ENCODE measurements at regions not wholly inside any gene's neighbourhood (a gene's known extent, or its start where the extent isn't known, plus 50 kb on each side); places are given as distances from the start of the nearest gene placed in this dataset.

GRCh38 chr3:106797461-106797860, 579.8 kb upstream of the CCDC54 start:
- no peaks in the 10 kb centered on the region; the same call in 1 of the 2 replicates for H3K79me2 ChIP-seq (ENCODE audit: insufficient read depth)
- WGBS (ENCODE audit: low lambda C conversion rate), result 89% methylated on average over 2 of the region's 2 CpGs
- H3K9me3 ChIP-seq, result 0 out of 2 replicates have a peak, but pooled peaks cover 5% of the 10 kb centered on the region
- no peak overlapping the region for H3K27ac ChIP-seq (ENCODE audit: low read depth in 2 of 2, low read length in 1 of 2)
- no peak overlapping the region for H2AFZ ChIP-seq (ENCODE audit: low read depth)
- H3K4me3 ChIP-seq (ENCODE audit: low read depth in 2 of 2, low read length in 1 of 2), result no peak overlapping the region
- no peaks in the 10 kb centered on the region for H3K36me3 ChIP-seq (replicated peaks in 1 of 2; ENCODE audit: control insufficient read depth in 1 of 2, insufficient read depth in 2 of 2, low read length in 1 of 2)
- H3K9me2 ChIP-seq, result no peaks in the 10 kb centered on the region
- H3K4me1 ChIP-seq (ENCODE audit: control insufficient read depth in 1 of 2, insufficient read depth in 2 of 2, low read depth in 1 of 2, low read length in 1 of 2), result no peaks in the 10 kb centered on the region
- no peak overlapping the region for H3K9ac ChIP-seq
- H3K4me2 ChIP-seq, result no peak overlapping the region
- POLR2A ChIA-PET, result no interaction called here
- TF ChIP-seq ELF1 (IDR thresholded peaks at IDR 0.05) (no peak), JUND (IDR thresholded peaks at IDR 0.05) (no peak)
- H3K27me3 ChIP-seq (ENCODE audit: insufficient read depth), result no peaks in the 10 kb centered on the region
- CTCF ChIA-PET, result no interaction called here
- H4K20me1 ChIP-seq (ENCODE audit: insufficient read depth), result no peaks in the 10 kb centered on the region
- DNase-seq, result no peak
- no peaks in the 10 kb centered on the region for H3F3A ChIP-seq (replicated peaks; ENCODE audit: insufficient read depth)

- Histone ChIP-seq H4K20me1 (ENCODE audit: insufficient read depth) (no peaks in the 10 kb centered on the region), H3K27me3 (ENCODE audit: insufficient read depth) (no peaks in the 10 kb centered on the region), H3K4me3 (ENCODE audit: low read depth in 2 of 2, low read length in 1 of 2) (no peak overlapping the region), H3K9me3 (no peaks in the 10 kb centered on the region), H3K79me2 (ENCODE audit: insufficient read depth) (no peaks in the 10 kb centered on the region), H3K27ac (ENCODE audit: low read depth in 2 of 2, low read length in 1 of 2) (no peak overlapping the region), H3K9ac (no peak overlapping the region), H3F3A (replicated peaks; ENCODE audit: insufficient read depth) (peaks cover under 1% of the 10 kb centered on the region), H2AFZ (ENCODE audit: low read depth) (no peak overlapping the region), H3K4me2 (no peak overlapping the region), H3K4me1 (ENCODE audit: control insufficient read depth in 1 of 2, insufficient read depth in 2 of 2, low read depth in 1 of 2, low read length in 1 of 2) (peaks cover 5 to 11% of the 10 kb centered on the region in 2 experiments; a peak in 3 of 4 replicates), H3K9me2 (no peaks in the 10 kb centered on the region), H3K36me3 (replicated peaks in 1 of 2; ENCODE audit: control insufficient read depth in 1 of 2, insufficient read depth in 2 of 2, low read length in 1 of 2) (peaks cover 0 to 3% of the 10 kb centered on the region in 2 experiments)
- POLR2A ChIA-PET, result no interaction called here
- TF ChIP-seq GATA2 (CRISPR knock-in tag; IDR thresholded peaks at IDR 0.05) (no peak), TEAD4 (IDR thresholded peaks at IDR 0.05; ENCODE audit: borderline replicate concordance, insufficient read depth) (no peak), ZBTB33 (IDR thresholded peaks at IDR 0.05; ENCODE audit: borderline replicate concordance, low read depth) (no peak)
- no peak for DNase-seq
- CTCF ChIA-PET, result no interaction called here
- WGBS (ENCODE audit: low lambda C conversion rate), result 71% methylated on average over 1 of the region's 1 CpG
These were observed 571.6 kb upstream of the CCDC54 start for GRCh38 chr3:106805625-106806024.

- no peaks in the 10 kb centered on the region for H3K9me3 ChIP-seq
- no peak for DNase-seq
- H3K79me2 ChIP-seq (ENCODE audit: insufficient read depth), result no peaks in the 10 kb centered on the region
- ChIA-PET POLR2A (no interaction called here), CTCF (no interaction called here)
- H3K4me3 ChIP-seq (ENCODE audit: low read depth in 2 of 2, low read length in 1 of 2), result no peak overlapping the region
- no peaks in the 10 kb centered on the region for H3K27me3 ChIP-seq (ENCODE audit: insufficient read depth)
- no peak overlapping the region for H3K4me2 ChIP-seq
- no peak overlapping the region for H3K9ac ChIP-seq
- H4K20me1 ChIP-seq (ENCODE audit: insufficient read depth), result no peaks in the 10 kb centered on the region
- H3F3A ChIP-seq (replicated peaks; ENCODE audit: insufficient read depth), result peaks cover 11% of the 10 kb centered on the region
- peaks cover 10 to 23% of the 10 kb centered on the region in 2 experiments; a peak in 3 of 4 replicates for H3K4me1 ChIP-seq (ENCODE audit: control insufficient read depth in 1 of 2, insufficient read depth in 2 of 2, low read depth in 1 of 2, low read length in 1 of 2)
- peaks cover 0 to 3% of the 10 kb centered on the region in 2 experiments for H3K36me3 ChIP-seq (replicated peaks in 1 of 2; ENCODE audit: control insufficient read depth in 1 of 2, insufficient read depth in 2 of 2, low read length in 1 of 2)
- H3K9me2 ChIP-seq, result no peaks in the 10 kb centered on the region
- H3K27ac ChIP-seq (ENCODE audit: low read depth in 2 of 2, low read length in 1 of 2), result no peak overlapping the region
- H2AFZ ChIP-seq (ENCODE audit: low read depth), result no peak overlapping the region
- TF ChIP-seq CTCF (IDR thresholded peaks at IDR 0.05), result no peak
- TF ChIP-seq EP300 (IDR thresholded peaks at IDR 0.05; ENCODE audit: borderline replicate concordance in 1 of 2, low read depth in 1 of 2, low read length in 1 of 2), result no peak
- TF ChIP-seq GABPA (IDR thresholded peaks at IDR 0.05; ENCODE audit: low read depth), result no peak
- no peak for TF ChIP-seq TAF1 (IDR thresholded peaks at IDR 0.05; ENCODE audit: borderline replicate concordance, low read depth, low read length)
- TF ChIP-seq MAX (IDR thresholded peaks at IDR 0.05; ENCODE audit: low read depth), result no peak
- TF ChIP-seq CHD2 (IDR thresholded peaks at IDR 0.05; ENCODE audit: low read length, partially characterized antibody), result no peak
- TF ChIP-seq NRF1 (IDR thresholded peaks at IDR 0.05; ENCODE audit: low read depth, low read length), result no peak
- no peak for TF ChIP-seq FOXM1 (IDR thresholded peaks at IDR 0.05; ENCODE audit: low read depth)
- no peak for TF ChIP-seq USF1 (IDR thresholded peaks at IDR 0.05; ENCODE audit: borderline replicate concordance, low read depth)
- TF ChIP-seq GATA2 (CRISPR knock-in tag; IDR thresholded peaks at IDR 0.05), result no peak
- no peak for TF ChIP-seq IRF3 (IDR thresholded peaks at IDR 0.05; ENCODE audit: low read depth, low read length)
- no peak for TF ChIP-seq PBX3 (IDR thresholded peaks at IDR 0.05)
- no peak for TF ChIP-seq FOXJ3 (CRISPR knock-in tag; IDR thresholded peaks at IDR 0.05)
These were observed 570.3 kb upstream of the CCDC54 start for GRCh38 chr3:106806964-106807363.

All from SK-N-SH (cell line).